OCI-LY7 (cell line): ENCODE measurements at regions not wholly inside any gene's neighbourhood (a gene's known extent, or its start where the extent isn't known, plus 50 kb on each side); places are given as distances from the start of the nearest gene placed in this dataset.

Source experiments
- CTCF ChIP-seq: fragments of 200-600 bp; sonication (generic); conservative IDR thresholded peaks from 2 replicates; pipeline ENCODE4 v1.5.1; 2014; ENCODE audit warnings: mild to moderate bottlenecking, antibody characterized with exemption, low read length, moderate library complexity, mixed read lengths
- EZH2phosphoT487 ChIP-seq: fragments of 200-600 bp; sonication (generic); IDR thresholded peaks from 2 replicates; pipeline ENCODE4 v1.6.1; 2018; ENCODE audit warnings: low read depth, borderline replicate concordance, mild to moderate bottlenecking, mixed run types, antibody characterized with exemption, low read length, moderate library complexity, mixed read lengths

- TF ChIP-seq EZH2phosphoT487: no peak
- no peak for TF ChIP-seq CTCF
Measured at GRCh38 chr4:79528241-79528706, 120.2 kb upstream of the GK2 start.
